ENCODE measurements at regions not wholly inside any gene's neighbourhood (a gene's known extent, or its start where the extent isn't known, plus 50 kb on each side); places are given as distances from the start of the nearest gene placed in this dataset.

GRCh38 chr13:97719736-97720135 lies 233.7 kb upstream of the IPO5 start:
- TF ChIP-seq USF2 (IDR thresholded peaks at IDR 0.05; ENCODE audit: low read length), result no peak
- no peak for TF ChIP-seq POLR2A (IDR thresholded peaks at IDR 0.05; ENCODE audit: control extremely low read depth in 1 of 2, low read depth in 2 of 2, low read length in 2 of 2)
- TF ChIP-seq EZH2 (IDR thresholded peaks at IDR 0.05; ENCODE audit: low read depth, low read length, severe bottlenecking), result no peak
- no peak for TF ChIP-seq TAF1 (IDR thresholded peaks at IDR 0.05; ENCODE audit: low read depth, low read length)
